Trophoblast cell (in vitro differentiated cells and primary cell): ENCODE measurements at regions not wholly inside any gene's neighbourhood (a gene's known extent, or its start where the extent isn't known, plus 50 kb on each side); places are given as distances from the start of the nearest gene placed in this dataset.

Experiments used
- DNase-seq, 2 donors: peaks; one replicate each; pipeline ENCODE4 v3.0.0-alpha.2; 2016
- H2AFZ ChIP-seq: 2 replicates; pipeline ENCODE4 v1.6.1; 2013; ENCODE audit warnings: low read length, moderate library complexity, mild to moderate bottlenecking; ENCODE audit not compliant: insufficient read depth, poor library complexity
- H2AK5ac ChIP-seq: 2 replicates; pipeline ENCODE4 v1.6.1; 2013; ENCODE audit warnings: mild to moderate bottlenecking, low read length
- H2BK120ac ChIP-seq: 2 replicates; pipeline ENCODE4 v1.6.1; 2013; ENCODE audit warnings: low read length, mild to moderate bottlenecking, moderate library complexity; ENCODE audit not compliant: insufficient read depth, poor library complexity
- H2BK12ac ChIP-seq: 2 replicates; pipeline ENCODE4 v1.6.1; 2013; ENCODE audit warnings: mild to moderate bottlenecking, low read length, moderate library complexity
- H2BK5ac ChIP-seq: 2 replicates; pipeline ENCODE4 v1.6.1; 2013; ENCODE audit warnings: low read length, low read depth, moderate library complexity, mild to moderate bottlenecking; ENCODE audit not compliant: poor library complexity
- H3K14ac ChIP-seq: 2 replicates; pipeline ENCODE4 v1.6.1; 2013; ENCODE audit warnings: mild to moderate bottlenecking, low read length
- H3K18ac ChIP-seq: 2 replicates; pipeline ENCODE4 v1.6.1; 2013; ENCODE audit warnings: mild to moderate bottlenecking, low read length
- H3K23ac ChIP-seq: 2 replicates; pipeline ENCODE4 v1.6.1; 2013; ENCODE audit warnings: low read length
- H3K27ac ChIP-seq: 2 replicates; pipeline ENCODE4 v1.5.1; 2013; ENCODE audit warnings: low read depth, mild to moderate bottlenecking, inconsistent platforms, low read length, moderate library complexity
- H3K27me3 ChIP-seq: 2 replicates; pipeline ENCODE4 v1.6.1; 2013; ENCODE audit warnings: inconsistent platforms, mild to moderate bottlenecking, low read length, moderate library complexity; ENCODE audit not compliant: insufficient read depth
- H3K36me3 ChIP-seq, 2 experiments: 1 replicate in 1 of 2; 2 replicates in 1 of 2; pipeline ENCODE4 v1.6.1; 2013; ENCODE audit warnings: low read length in 2 of 2, mild to moderate bottlenecking in 2 of 2, moderate library complexity in 1 of 2; ENCODE audit not compliant: insufficient read depth in 2 of 2, control insufficient read depth in 1 of 2
- H3K4ac ChIP-seq: 2 replicates; pipeline ENCODE4 v1.6.1; 2013; ENCODE audit warnings: low read depth, mild to moderate bottlenecking, low read length, moderate library complexity
- H3K4me1 ChIP-seq, 2 experiments: 1 replicate in 1 of 2; 2 replicates in 1 of 2; pipeline ENCODE4 v1.6.1; 2013; ENCODE audit warnings: low read length in 2 of 2, mild to moderate bottlenecking in 2 of 2, moderate library complexity in 1 of 2; ENCODE audit not compliant: insufficient read depth in 2 of 2, control insufficient read depth in 1 of 2
- H3K4me2 ChIP-seq: 2 replicates; pipeline ENCODE4 v1.6.1; 2013; ENCODE audit warnings: inconsistent platforms, mild to moderate bottlenecking, low read length, moderate library complexity
- H3K4me3 ChIP-seq: 2 replicates; pipeline ENCODE4 v1.5.1; 2013; ENCODE audit warnings: mild to moderate bottlenecking, low read depth, low read length, inconsistent platforms
- H3K79me1 ChIP-seq: one replicate; pipeline ENCODE4 v1.6.1; 2013; ENCODE audit warnings: low read length
- H3K79me2 ChIP-seq: 2 replicates; pipeline ENCODE4 v1.6.1; 2013; ENCODE audit warnings: low read length, mild to moderate bottlenecking; ENCODE audit not compliant: control insufficient read depth, insufficient read depth, poor library complexity
- H3K9ac ChIP-seq: 2 replicates; pipeline ENCODE4 v1.6.1; 2013; ENCODE audit warnings: mild to moderate bottlenecking, low read length
- H3K9me3 ChIP-seq: 2 replicates; pipeline ENCODE4 v1.6.1; 2013; ENCODE audit warnings: low read depth, mild to moderate bottlenecking, control low read depth, inconsistent platforms, low read length; ENCODE audit not compliant: insufficient read depth
- H4K12ac ChIP-seq: 2 replicates; pipeline ENCODE4 v1.6.1; 2013; ENCODE audit warnings: low read depth, mild to moderate bottlenecking, low read length, moderate library complexity
- H4K8ac ChIP-seq: 2 replicates; pipeline ENCODE4 v1.6.1; 2013; ENCODE audit warnings: low read depth, mild to moderate bottlenecking, low read length, moderate library complexity
- H4K91ac ChIP-seq: one replicate; pipeline ENCODE4 v1.6.1; 2013; ENCODE audit warnings: low read depth, mild to moderate bottlenecking, low read length, moderate library complexity
- WGBS: extraction: QIAGEN DNeasy Blood & Tissue Kit; methylation state at CpG from one replicate; pipeline ENCODE4 v1.1.7; 2013; ENCODE audit warnings: missing lambda C conversion rate; ENCODE audit not compliant: insufficient read length, insufficient coverage; ENCODE audit errors: extremely low coverage; 5-methylcytosine and 5-hydroxymethylcytosine counted together

DNA sequence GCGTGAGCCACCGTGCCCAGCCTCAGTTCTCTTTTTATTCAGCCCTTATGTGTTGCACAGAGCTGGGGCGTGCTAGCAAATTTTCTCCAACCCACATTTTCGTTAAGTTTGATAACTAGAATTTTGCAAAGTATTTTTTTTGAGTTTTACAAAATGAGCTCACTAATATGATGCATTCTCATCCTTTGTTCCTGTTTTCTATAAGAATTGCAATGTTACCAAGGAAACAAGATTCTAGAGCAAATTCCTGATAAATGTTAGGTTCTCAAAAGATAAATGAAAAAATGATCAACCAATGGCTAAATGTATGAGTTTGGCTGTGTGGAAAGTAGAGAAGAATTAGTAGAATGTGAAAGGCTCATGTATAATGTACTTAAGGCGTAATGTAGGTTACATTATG, 529.8 kb downstream of the MAFB start:
- H3K23ac ChIP-seq, result no peak overlapping the region
- no peak overlapping the region for H3K4me2 ChIP-seq
- no peak overlapping the region for H2BK12ac ChIP-seq
- H3K4ac ChIP-seq, result no peak overlapping the region
- no peak overlapping the region for H2AFZ ChIP-seq
- DNase-seq, result no peak
- no peak overlapping the region for H4K91ac ChIP-seq
- no peaks in the 10 kb centered on the region for H3K36me3 ChIP-seq
- no peak overlapping the region for H2BK120ac ChIP-seq
- no peak overlapping the region for H2BK5ac ChIP-seq
- H3K18ac ChIP-seq, result no peak overlapping the region
- H3K14ac ChIP-seq, result no peak overlapping the region
- H3K27me3 ChIP-seq, result no peaks in the 10 kb centered on the region
- no peak overlapping the region for H3K27ac ChIP-seq
- H2AK5ac ChIP-seq, result no peak overlapping the region
- no peak overlapping the region for H3K9ac ChIP-seq
- H3K4me3 ChIP-seq, result no peak overlapping the region
- no CpG with 5 or more reads among the region's 5 CpGs for WGBS
- H4K8ac ChIP-seq, result no peak overlapping the region
- H3K9me3 ChIP-seq, result no peaks in the 10 kb centered on the region
- H3K79me2 ChIP-seq, result no peaks in the 10 kb centered on the region
- H3K79me1 ChIP-seq, result no peaks in the 10 kb centered on the region
- H3K4me1 ChIP-seq, result no peaks in the 10 kb centered on the region
- H4K12ac ChIP-seq, result no peak overlapping the region

GRCh38 chr20:40156600-40157317, 532.3 kb downstream of the MAFB start:
- no peak overlapping the region for H4K91ac ChIP-seq
- H3K27ac ChIP-seq, result no peak overlapping the region
- H2BK120ac ChIP-seq, result no peak overlapping the region
- H3K4me3 ChIP-seq, result no peak overlapping the region
- no peak overlapping the region for H2BK5ac ChIP-seq
- no peaks in the 10 kb centered on the region for H3K4me1 ChIP-seq
- H3K18ac ChIP-seq, result no peak overlapping the region
- H3K23ac ChIP-seq, result no peak overlapping the region
- no peak overlapping the region for H3K9ac ChIP-seq
- no peak overlapping the region for H3K14ac ChIP-seq
- DNase-seq, result no peak
- no CpG with 5 or more reads among the region's 4 CpGs for WGBS
- H3K79me2 ChIP-seq, result no peaks in the 10 kb centered on the region
- H2BK12ac ChIP-seq, result no peak overlapping the region
- no peak overlapping the region for H4K8ac ChIP-seq
- no peaks in the 10 kb centered on the region for H3K27me3 ChIP-seq
- no peak overlapping the region for H3K4ac ChIP-seq
- H3K9me3 ChIP-seq, result no peaks in the 10 kb centered on the region
- no peaks in the 10 kb centered on the region for H3K79me1 ChIP-seq
- H3K36me3 ChIP-seq, result no peaks in the 10 kb centered on the region
- H2AFZ ChIP-seq, result no peak overlapping the region
- H3K4me2 ChIP-seq, result no peak overlapping the region
- H4K12ac ChIP-seq, result no peak overlapping the region
- no peak overlapping the region for H2AK5ac ChIP-seq

DNA sequence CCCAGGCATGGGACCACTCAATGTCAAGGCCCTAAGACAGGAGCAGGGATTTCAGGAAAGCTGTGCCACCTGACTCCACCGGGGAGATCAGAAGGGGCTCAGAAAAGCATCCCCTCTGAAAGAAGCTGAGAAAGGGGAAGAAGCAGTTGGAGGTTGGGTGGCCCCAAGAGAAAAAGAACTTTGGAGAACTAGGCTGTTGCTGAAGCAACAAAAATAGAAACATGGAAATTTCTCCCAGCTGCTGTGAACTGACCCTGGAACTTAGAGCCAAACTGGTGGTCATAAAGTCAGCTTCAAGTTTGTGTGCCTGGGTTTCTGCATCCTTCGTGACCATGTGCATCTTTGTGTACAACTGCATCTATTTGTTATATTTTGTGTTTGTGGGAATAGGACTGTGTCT, 534.5 kb downstream of the MAFB start:
- Histone ChIP-seq H3K79me1 (no peaks in the 10 kb centered on the region), H3K27ac (no peak overlapping the region), H4K12ac (no peak overlapping the region), H2BK12ac (no peak overlapping the region), H3K4me1 (no peaks in the 10 kb centered on the region), H3K36me3 (no peaks in the 10 kb centered on the region), H2BK5ac (no peak overlapping the region), H4K8ac (no peak overlapping the region), H3K4ac (no peak overlapping the region), H3K23ac (no peak overlapping the region), H3K79me2 (no peaks in the 10 kb centered on the region), H3K4me3 (no peak overlapping the region), H3K9ac (no peak overlapping the region), H3K14ac (no peak overlapping the region), H2AK5ac (no peak overlapping the region), H3K27me3 (no peaks in the 10 kb centered on the region), H4K91ac (no peak overlapping the region), H3K4me2 (no peak overlapping the region), H3K9me3 (no peaks in the 10 kb centered on the region), H2AFZ (no peak overlapping the region), H2BK120ac (no peak overlapping the region), H3K18ac (no peak overlapping the region)
- DNase-seq, result no peak
- no CpG with 5 or more reads among the region's 2 CpGs for WGBS

DNA sequence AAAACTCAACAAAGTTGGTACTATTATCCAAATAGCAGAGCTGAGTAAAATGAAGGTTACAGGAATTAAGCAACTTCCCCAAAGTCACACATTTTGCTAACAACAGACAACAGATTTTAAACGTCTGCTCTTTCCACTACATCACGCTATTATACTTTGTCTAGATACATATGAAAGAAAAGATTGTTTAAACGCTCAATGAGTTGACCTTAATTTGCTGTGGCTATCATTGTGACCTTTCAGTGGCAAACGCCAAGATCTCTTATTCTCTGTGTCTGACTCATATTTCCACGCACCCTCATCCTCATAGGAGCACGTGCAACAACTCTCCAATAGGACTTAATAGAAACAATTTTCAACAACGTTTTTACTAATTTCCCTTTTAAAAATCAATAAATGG, 540.1 kb downstream of the MAFB start:
- Histone ChIP-seq H4K12ac (no peak overlapping the region), H3K9me3 (no peaks in the 10 kb centered on the region), H3K14ac (no peak overlapping the region), H4K8ac (no peak overlapping the region), H3K23ac (no peak overlapping the region), H2BK120ac (no peak overlapping the region), H3K27me3 (no peaks in the 10 kb centered on the region), H3K4me1 (no peaks in the 10 kb centered on the region), H3K27ac (no peak overlapping the region), H2AK5ac (no peak overlapping the region), H3K79me1 (no peaks in the 10 kb centered on the region), H3K4ac (no peak overlapping the region), H2BK12ac (no peak overlapping the region), H3K36me3 (no peaks in the 10 kb centered on the region), H2BK5ac (no peak overlapping the region), H4K91ac (no peak overlapping the region), H2AFZ (no peak overlapping the region), H3K4me3 (no peak overlapping the region), H3K79me2 (no peaks in the 10 kb centered on the region), H3K4me2 (no peak overlapping the region), H3K9ac (no peak overlapping the region), H3K18ac (no peak overlapping the region)
- no CpG with 5 or more reads among the region's 7 CpGs for WGBS
- DNase-seq, result no peak
